Mammary epithelial cell (primary cell): ENCODE measurements at regions not wholly inside any gene's neighbourhood (a gene's known extent, or its start where the extent isn't known, plus 50 kb on each side); places are given as distances from the start of the nearest gene placed in this dataset.

Source experiments
- EZH2 ChIP-seq: IDR thresholded peaks from 2 replicates; pipeline ENCODE4 v1.6.1; 2012; ENCODE audit warnings: low read length, inconsistent platforms, borderline replicate concordance
- TF ChIP-seq, protein P1 (sequence below), 2 donors: IDR thresholded peaks in 1 of 2; conservative IDR thresholded peaks in 1 of 2; 2 replicates each; pipeline ENCODE4 v1.5.1; 2011 to 2012; ENCODE audit warnings: inconsistent platforms in 2 of 2, low read length in 2 of 2, mild to moderate bottlenecking in 2 of 2, control low read depth in 1 of 2, low read depth in 1 of 2; ENCODE audit not compliant: insufficient read depth in 1 of 2; ENCODE audit errors: extremely low read depth in 1 of 2

DNA sequence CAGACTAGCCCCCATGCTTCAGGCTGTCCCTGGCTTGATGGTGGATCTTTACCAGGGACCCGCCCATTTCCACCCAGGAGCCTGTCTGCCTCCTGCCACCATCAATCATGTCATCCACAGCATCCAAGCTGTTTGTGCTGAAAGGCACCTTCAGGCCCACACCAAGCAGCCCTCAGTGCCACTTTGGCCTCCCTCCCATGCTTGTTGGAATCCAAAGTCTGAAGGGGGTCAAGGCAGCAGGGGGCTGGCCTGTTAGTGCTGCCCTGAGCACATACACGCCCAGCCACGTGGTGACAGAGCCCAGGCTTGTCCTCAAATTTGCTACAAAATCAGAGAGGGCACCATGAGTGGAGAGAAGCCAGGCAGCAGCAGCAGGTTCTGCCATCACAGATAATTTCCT, 1146.8 kb downstream of the FSCB start:
- TF ChIP-seq, protein P1, sequence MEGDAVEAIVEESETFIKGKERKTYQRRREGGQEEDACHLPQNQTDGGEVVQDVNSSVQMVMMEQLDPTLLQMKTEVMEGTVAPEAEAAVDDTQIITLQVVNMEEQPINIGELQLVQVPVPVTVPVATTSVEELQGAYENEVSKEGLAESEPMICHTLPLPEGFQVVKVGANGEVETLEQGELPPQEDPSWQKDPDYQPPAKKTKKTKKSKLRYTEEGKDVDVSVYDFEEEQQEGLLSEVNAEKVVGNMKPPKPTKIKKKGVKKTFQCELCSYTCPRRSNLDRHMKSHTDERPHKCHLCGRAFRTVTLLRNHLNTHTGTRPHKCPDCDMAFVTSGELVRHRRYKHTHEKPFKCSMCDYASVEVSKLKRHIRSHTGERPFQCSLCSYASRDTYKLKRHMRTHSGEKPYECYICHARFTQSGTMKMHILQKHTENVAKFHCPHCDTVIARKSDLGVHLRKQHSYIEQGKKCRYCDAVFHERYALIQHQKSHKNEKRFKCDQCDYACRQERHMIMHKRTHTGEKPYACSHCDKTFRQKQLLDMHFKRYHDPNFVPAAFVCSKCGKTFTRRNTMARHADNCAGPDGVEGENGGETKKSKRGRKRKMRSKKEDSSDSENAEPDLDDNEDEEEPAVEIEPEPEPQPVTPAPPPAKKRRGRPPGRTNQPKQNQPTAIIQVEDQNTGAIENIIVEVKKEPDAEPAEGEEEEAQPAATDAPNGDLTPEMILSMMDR (conservative IDR thresholded peaks at IDR 0.05 in 1 of 2, IDR thresholded peaks at IDR 0.05 in 1 of 2; ENCODE audit: extremely low read depth in 1 of 2, insufficient read depth in 1 of 2, low read depth in 1 of 2, low read length in 2 of 2) = no peak
- TF ChIP-seq EZH2 = no peak
